GM23338 (cell line): ENCODE measurements at regions not wholly inside any gene's neighbourhood (a gene's known extent, or its start where the extent isn't known, plus 50 kb on each side); places are given as distances from the start of the nearest gene placed in this dataset.

Source experiments
- ATAC-seq: fragments of 200-7000 bp; cut with Tn5 transposase; 3 replicates; pipeline ENCODE4 v1.9.1; 2020
- DNase-seq: peaks from one replicate; pipeline ENCODE4 v3.0.0-alpha.2; 2015; ENCODE audit warnings: low spot score
- H2AFZ ChIP-seq: fragments of 200-600 bp; sonication (generic); 2 replicates; pipeline ENCODE4 v1.8.0; 2016; ENCODE audit warnings: antibody characterized with exemption, mild to moderate bottlenecking, moderate library complexity
- H3F3A ChIP-seq: fragments of 200-600 bp; sonication (generic); replicated peaks from 2 replicates; pipeline ENCODE4 v1.8.0; 2017; ENCODE audit warnings: antibody characterized with exemption, mixed run types, low read depth
- H3K27ac ChIP-seq: fragments of 200-600 bp; sonication (generic); 2 replicates; pipeline ENCODE4 v1.6.1; 2016; ENCODE audit warnings: low read depth
- H3K27me3 ChIP-seq: fragments of 200-600 bp; sonication (generic); 2 replicates; pipeline ENCODE4 v1.8.0; 2016; ENCODE audit warnings: mild to moderate bottlenecking, mixed run types, moderate library complexity; ENCODE audit not compliant: insufficient read depth
- H3K36me3 ChIP-seq: fragments of 200-600 bp; sonication (generic); 2 replicates; pipeline ENCODE4 v1.8.0; 2016; ENCODE audit warnings: mild to moderate bottlenecking; ENCODE audit not compliant: insufficient read depth
- H3K4me1 ChIP-seq: fragments of 200-600 bp; sonication (generic); 2 replicates; pipeline ENCODE4 v1.8.0; 2016; ENCODE audit warnings: mild to moderate bottlenecking, moderate library complexity; ENCODE audit not compliant: insufficient read depth
- H3K4me2 ChIP-seq: fragments of 200-600 bp; sonication (generic); 2 replicates; pipeline ENCODE4 v1.7.1; 2017; ENCODE audit warnings: mixed run types
- H3K4me3 ChIP-seq: fragments of 200-600 bp; sonication (generic); 2 replicates; pipeline ENCODE4 v1.6.1; 2016; ENCODE audit warnings: mixed run types
- H3K79me2 ChIP-seq: fragments of 200-600 bp; sonication (generic); replicated peaks from 2 replicates; pipeline ENCODE4 v1.8.0; 2017; ENCODE audit warnings: mild to moderate bottlenecking; ENCODE audit not compliant: insufficient read depth
- H3K9me2 ChIP-seq: fragments of 200-600 bp; sonication (generic); 2 replicates; pipeline ENCODE4 v1.8.0; 2017; ENCODE audit not compliant: insufficient read depth
- H4K20me1 ChIP-seq: fragments of 200-600 bp; sonication (generic); replicated peaks from 2 replicates; pipeline ENCODE4 v1.8.0; 2017; ENCODE audit warnings: mild to moderate bottlenecking; ENCODE audit not compliant: insufficient read depth
- H3K27ac Mint-ChIP-seq: 2 replicates; pipeline ENCODE4 v1.8.0; 2020; ENCODE audit warnings: inconsistent platforms, mild to moderate bottlenecking, moderate library complexity, mixed read lengths
- H3K27me3 Mint-ChIP-seq: 3 replicates; pipeline ENCODE4 v1.8.0; 2022; ENCODE audit warnings: low read depth, mild to moderate bottlenecking, moderate library complexity, mixed read lengths, inconsistent platforms; ENCODE audit not compliant: insufficient read depth, poor library complexity
- H3K36me3 Mint-ChIP-seq: 3 replicates; pipeline ENCODE4 v1.8.0; 2021; ENCODE audit warnings: low read depth, mild to moderate bottlenecking, inconsistent platforms, moderate library complexity, mixed read lengths
- H3K4me1 Mint-ChIP-seq: 3 replicates; pipeline ENCODE4 v1.8.0; 2020; ENCODE audit warnings: mild to moderate bottlenecking, inconsistent platforms, mixed read lengths
- H3K4me3 Mint-ChIP-seq: 3 replicates; pipeline ENCODE4 v1.8.0; 2021; ENCODE audit warnings: moderate library complexity, mild to moderate bottlenecking, inconsistent platforms, mixed read lengths
- H3K9me3 Mint-ChIP-seq: 3 replicates; pipeline ENCODE4 v1.8.0; 2020; ENCODE audit warnings: moderate library complexity, mild to moderate bottlenecking, inconsistent platforms, mixed read lengths
- CREB1 ChIP-seq: fragments of 250-450 bp; sonication (Bioruptor Pico); IDR thresholded peaks from 2 replicates; pipeline ENCODE4 v1.5.0; 2020; ENCODE audit warnings: low read depth, mild to moderate bottlenecking, moderate library complexity
- CTCF ChIP-seq, 2 experiments: fragments of 200-600 bp in 1 of 2; sonication (generic) in 1 of 2; conservative IDR thresholded peaks; 2 replicates each; pipeline versions ENCODE4 v1.5.1 to v1.6.1; 2016 to 2017; ENCODE audit warnings: antibody characterized with exemption in 2 of 2, low read depth in 2 of 2, mild to moderate bottlenecking in 2 of 2, moderate library complexity in 1 of 2
- ETS1 ChIP-seq: IDR thresholded peaks from 2 replicates; pipeline ENCODE4 v1.6.1; 2016; ENCODE audit warnings: antibody characterized with exemption
- EZH2 ChIP-seq: fragments of 200-600 bp; sonication (generic); IDR thresholded peaks from one replicate; pipeline ENCODE4 v1.8.0; 2017; ENCODE audit warnings: antibody characterized with exemption, mild to moderate bottlenecking, low read depth; ENCODE audit not compliant: unreplicated experiment
- EZH2phosphoT487 ChIP-seq: fragments of 200-600 bp; sonication (generic); IDR thresholded peaks from one replicate; pipeline ENCODE4 v1.8.1; 2018; ENCODE audit warnings: antibody characterized with exemption; ENCODE audit not compliant: unreplicated experiment
- JUNB ChIP-seq: IDR thresholded peaks from one replicate; pipeline ENCODE4 v1.6.1; 2016; ENCODE audit warnings: antibody characterized with exemption; ENCODE audit not compliant: unreplicated experiment
- NANOG ChIP-seq: IDR thresholded peaks from 2 replicates; pipeline ENCODE4 v1.6.1; 2016; ENCODE audit warnings: antibody characterized with exemption, borderline replicate concordance
- POLR2AphosphoS5 ChIP-seq: IDR thresholded peaks from 2 replicates; pipeline ENCODE4 v1.6.1; 2016; ENCODE audit warnings: antibody characterized with exemption, low read depth
- REST ChIP-seq: IDR thresholded peaks from one replicate; pipeline ENCODE4 v1.6.1; 2018; ENCODE audit warnings: antibody characterized with exemption; ENCODE audit not compliant: unreplicated experiment
- STAT1 ChIP-seq: IDR thresholded peaks from one replicate; pipeline ENCODE4 v1.6.1; 2016; ENCODE audit warnings: antibody characterized with exemption; ENCODE audit not compliant: unreplicated experiment
- ZNF114 ChIP-seq: fragments of 250-450 bp; sonication (Bioruptor Pico); IDR thresholded peaks from 2 replicates; pipeline ENCODE4 v1.5.0; 2020; ENCODE audit warnings: mild to moderate bottlenecking, moderate library complexity
- ZNF331 ChIP-seq: fragments of 250-450 bp; sonication (Bioruptor Pico); IDR thresholded peaks from 2 replicates; pipeline ENCODE4 v1.5.0; 2020; ENCODE audit warnings: low read depth, mild to moderate bottlenecking, moderate library complexity
- ZNF462 ChIP-seq: fragments of 250-450 bp; sonication (Bioruptor Pico); IDR thresholded peaks from 2 replicates; pipeline ENCODE4 v1.5.0; 2020; ENCODE audit warnings: mild to moderate bottlenecking, moderate library complexity

- ATAC-seq (no peak), DNase-seq (no peak)
- H4K20me1 ChIP-seq = no peaks in the 10 kb centered on the region
- H3F3A ChIP-seq = no peaks in the 10 kb centered on the region
- Mint-ChIP-seq H3K4me1 (no peaks in the 10 kb centered on the region), H3K9me3 (no peaks in the 10 kb centered on the region), H3K4me3 (no peak overlapping the region), H3K36me3 (no peaks in the 10 kb centered on the region), H3K27ac (no peak overlapping the region), H3K27me3 (no peaks in the 10 kb centered on the region)
- no peak overlapping the region for H2AFZ ChIP-seq
- H3K27me3 ChIP-seq = no peaks in the 10 kb centered on the region
- H3K4me3 ChIP-seq = no peak overlapping the region
- no peaks in the 10 kb centered on the region for H3K79me2 ChIP-seq
- no peaks in the 10 kb centered on the region for H3K36me3 ChIP-seq
- H3K4me2 ChIP-seq = no peak overlapping the region
- TF ChIP-seq ZNF331 (CRISPR knock-in tag) (no peak), POLR2AphosphoS5 (no peak), ZNF114 (CRISPR knock-in tag) (no peak), EZH2 (no peak), NANOG (no peak), STAT1 (no peak), CREB1 (no peak), ETS1 (no peak), CTCF (conservative IDR thresholded peaks at IDR 0.05; ENCODE audit: low read depth in 2 of 2) (no peak), JUNB (no peak), EZH2phosphoT487 (no peak), ZNF462 (CRISPR knock-in tag) (no peak), REST (no peak)
- no peaks in the 10 kb centered on the region for H3K9me2 ChIP-seq
- H3K4me1 ChIP-seq = no peaks in the 10 kb centered on the region
- H3K27ac ChIP-seq = no peak overlapping the region
Measured at GRCh38 chr6:137350857-137351256, 131.7 kb upstream of the IFNGR1 start.
